ENCODE measurements at regions not wholly inside any gene's neighbourhood (a gene's known extent, or its start where the extent isn't known, plus 50 kb on each side); places are given as distances from the start of the nearest gene placed in this dataset.

GRCh38 chr12:130249376-130249775 lies 87.1 kb downstream of the FZD10 start:
- TF ChIP-seq CTCF (IDR thresholded peaks at IDR 0.05) (no peak), POLR2A (IDR thresholded peaks at IDR 0.05) (no peak)

All from right lobe of liver (tissue), 4 donors.